GM18867 (cell line): ENCODE measurements at regions not wholly inside any gene's neighbourhood (a gene's known extent, or its start where the extent isn't known, plus 50 kb on each side); places are given as distances from the start of the nearest gene placed in this dataset.
"Not testable (repeated sequence)": the region's sequence is repeated elsewhere in the genome, so short reads cannot be mapped to it uniquely, and the experiment has no call there.

Experiments
- ATAC-seq: cut with Tn5 transposase; IDR thresholded peaks from one replicate; pipeline ENCODE4 v1.9.1; 2021; ENCODE audit warnings: mild to moderate bottlenecking, moderate library complexity; ENCODE audit not compliant: unreplicated experiment

- no peak for ATAC-seq
Measured at GRCh38 chr14:55973911-55974630, 144.1 kb upstream of the PELI2 start.

GRCh38 chr14:55975281-55975910, 142.8 kb upstream of the PELI2 start:
- no peak for ATAC-seq

GRCh38 chr14:55976219-55976618, 142.0 kb upstream of the PELI2 start:
- no peak for ATAC-seq

GRCh38 chr14:55976655-55977054, 141.6 kb upstream of the PELI2 start:
- no peak for ATAC-seq

GRCh38 chr14:55977392-55978150, 140.6 kb upstream of the PELI2 start:
- no peak for ATAC-seq

GRCh38 chr14:55979096-55979495, 139.1 kb upstream of the PELI2 start:
- no peak for ATAC-seq

- ATAC-seq, result no peak
Measured at GRCh38 chr14:55979781-55980180, 138.4 kb upstream of the PELI2 start.

- ATAC-seq, result no peak
Measured at GRCh38 chr14:55980970-55981369, 137.2 kb upstream of the PELI2 start.

- no peak for ATAC-seq
Measured at GRCh38 chr14:55986069-55986468, 132.1 kb upstream of the PELI2 start.

- ATAC-seq, result no peak
Measured at GRCh38 chr14:56000846-56001245, 117.4 kb upstream of the PELI2 start.

GRCh38 chr14:56002342-56002741, 115.9 kb upstream of the PELI2 start:
- ATAC-seq, result no peak

GRCh38 chr14:56002876-56003625, 115.2 kb upstream of the PELI2 start:
- peak; percentile 58 for ATAC-seq

- ATAC-seq, result no peak
Measured at GRCh38 chr14:56004323-56004722, 113.9 kb upstream of the PELI2 start.

GRCh38 chr14:56004786-56005185, 113.4 kb upstream of the PELI2 start:
- peak; percentile 87 for ATAC-seq

- ATAC-seq, result peak; percentile 34
Measured at GRCh38 chr14:56005191-56006053, 112.8 kb upstream of the PELI2 start.

GRCh38 chr14:56007491-56007890, 110.7 kb upstream of the PELI2 start:
- not testable (repeated sequence) for ATAC-seq

- peak; percentile 31 for ATAC-seq
Measured at GRCh38 chr14:56008150-56008549, 110.1 kb upstream of the PELI2 start.

GRCh38 chr14:56008661-56009060, 109.5 kb upstream of the PELI2 start:
- ATAC-seq, result not testable (repeated sequence)

GRCh38 chr14:56023661-56024081, 94.5 kb upstream of the PELI2 start:
- no peak for ATAC-seq

- no peak for ATAC-seq
Measured at GRCh38 chr14:56025191-56025590, 93.0 kb upstream of the PELI2 start.
